ENCODE measurements at regions not wholly inside any gene's neighbourhood (a gene's known extent, or its start where the extent isn't known, plus 50 kb on each side); places are given as distances from the start of the nearest gene placed in this dataset.

- TF ChIP-seq CTCF (conservative IDR thresholded peaks at IDR 0.05) (no peak), ZFX (IDR thresholded peaks at IDR 0.05) (no peak)
These were observed 277.2 kb downstream of the GAS1 start for GRCh38 chr9:86670076-86670475.
